TTC549 (cell line): ENCODE measurements at regions not wholly inside any gene's neighbourhood (a gene's known extent, or its start where the extent isn't known, plus 50 kb on each side); places are given as distances from the start of the nearest gene placed in this dataset.
"Not testable (repeated sequence)": the region's sequence is repeated elsewhere in the genome, so short reads cannot be mapped to it uniquely, and the experiment has no call there.

Experiments
- FAIRE-seq: peaks from 2 replicates; lab custom pipeline; 2012; peaks lifted over from hg19 to GRCh38; lab: Jason Lieb, UNC

DNA sequence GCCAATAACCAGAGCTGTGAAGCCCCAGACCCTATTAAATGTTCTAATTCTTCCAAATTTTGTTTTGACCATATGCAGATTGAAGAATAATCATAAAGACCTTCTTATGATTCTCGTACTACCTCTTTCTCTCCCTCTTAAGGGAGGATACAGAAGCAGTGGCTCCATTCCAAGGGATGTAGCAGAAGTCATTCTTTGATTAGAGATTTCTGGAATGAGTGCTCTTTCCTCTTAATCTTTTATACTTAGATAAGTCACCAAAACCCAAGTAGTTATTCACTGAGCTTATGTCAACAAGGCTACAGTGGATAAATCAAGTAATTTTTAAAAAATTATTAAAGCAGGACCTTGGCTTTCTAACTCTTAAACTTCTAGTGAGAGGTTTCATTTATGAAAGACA lies 266.0 kb upstream of the STXBP5 start:
- no peak for FAIRE-seq

DNA sequence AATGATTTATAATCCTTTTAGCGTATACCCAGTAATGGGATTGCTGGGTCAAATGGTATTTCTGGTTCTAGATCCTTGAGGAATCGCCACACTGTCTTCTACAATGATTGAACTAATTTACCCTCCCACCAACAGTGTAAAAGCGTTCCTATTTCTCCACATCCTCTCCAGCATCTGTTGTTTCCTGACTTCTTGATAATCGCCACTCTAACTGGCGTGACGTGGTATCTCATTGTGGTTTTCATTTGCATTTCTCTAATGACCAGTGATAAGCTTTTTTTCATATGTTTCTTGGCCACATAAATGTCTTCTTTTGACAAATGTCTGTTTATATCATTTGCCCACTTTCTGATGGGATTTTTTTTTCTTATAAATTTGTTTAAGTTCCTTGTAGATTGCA lies 264.8 kb upstream of the STXBP5 start:
- not testable (repeated sequence) for FAIRE-seq

DNA sequence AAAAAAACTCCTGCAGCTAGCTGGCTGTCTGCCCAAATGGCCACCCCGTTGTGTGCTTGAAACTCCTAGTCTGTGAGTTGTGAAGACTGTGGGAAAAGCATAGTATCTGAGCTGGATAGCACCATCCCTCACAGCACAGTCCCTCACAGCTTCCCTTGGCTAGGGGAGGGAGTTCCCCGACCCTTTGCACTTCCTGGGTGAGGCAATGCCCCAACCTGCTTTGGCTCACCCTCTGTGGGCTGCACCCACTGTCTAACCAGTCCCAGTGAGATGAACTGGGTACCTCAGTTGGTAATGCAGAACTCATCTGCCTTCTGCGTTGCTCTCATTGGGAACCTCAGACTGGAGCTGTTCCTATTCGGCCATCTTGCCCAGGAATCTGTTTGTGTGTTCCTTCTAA lies 260.6 kb upstream of the STXBP5 start:
- no peak for FAIRE-seq

DNA sequence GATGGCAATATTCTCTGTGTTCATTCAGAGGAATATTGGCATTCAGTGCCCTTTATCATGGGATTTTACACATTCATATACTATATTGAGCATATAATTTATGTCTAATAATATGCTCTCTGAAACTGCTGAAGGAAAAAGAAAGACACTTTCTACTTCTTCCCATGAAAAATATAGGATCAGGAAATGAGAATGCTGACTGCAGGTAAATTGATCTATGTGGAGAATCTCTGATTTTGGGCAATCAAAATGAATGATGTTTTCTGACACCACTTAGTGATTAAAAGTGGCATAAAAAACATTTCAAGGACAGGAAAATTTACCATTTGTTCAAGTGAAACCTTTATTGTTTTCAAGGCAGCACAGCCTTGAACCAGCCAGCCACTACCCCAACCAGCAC lies 260.1 kb upstream of the STXBP5 start:
- no peak for FAIRE-seq

DNA sequence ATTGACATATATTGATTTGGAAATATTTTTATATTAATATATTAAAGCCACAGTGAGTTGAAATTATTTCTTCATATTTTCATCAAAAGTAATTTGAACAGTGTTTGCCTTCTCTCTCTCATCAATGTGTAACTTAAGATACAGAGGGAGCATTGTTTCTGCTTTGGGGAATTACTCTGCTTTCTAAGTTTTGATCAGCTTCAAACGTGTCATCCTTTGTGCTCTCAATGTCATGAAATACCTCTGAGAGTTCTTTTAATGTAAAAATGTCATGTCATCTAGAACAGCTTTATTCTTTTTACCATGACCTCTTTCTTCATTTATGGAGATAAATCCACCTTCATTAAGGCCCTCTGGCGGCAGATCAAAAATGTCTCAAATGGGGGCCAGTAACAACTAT lies 259.4 kb upstream of the STXBP5 start:
- no peak for FAIRE-seq

DNA sequence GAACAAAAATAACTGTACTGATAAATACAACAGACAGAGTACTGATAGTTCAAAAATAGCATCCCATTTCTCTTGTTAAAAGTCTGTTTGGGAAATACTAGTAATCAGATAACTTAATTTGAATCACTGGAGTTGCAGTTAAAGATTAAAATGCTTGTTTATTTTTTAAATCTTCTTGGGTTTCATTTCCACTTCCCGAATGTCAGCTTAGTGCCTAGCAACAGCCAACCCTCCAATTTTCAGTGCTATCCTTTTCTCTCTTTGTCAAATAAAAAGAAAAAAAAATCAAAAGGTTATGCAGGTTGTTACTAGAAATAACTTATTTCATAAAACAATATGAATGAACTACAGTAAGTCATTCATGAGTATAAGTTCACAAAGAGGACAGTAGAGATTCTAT lies 257.7 kb upstream of the STXBP5 start:
- no peak for FAIRE-seq

DNA sequence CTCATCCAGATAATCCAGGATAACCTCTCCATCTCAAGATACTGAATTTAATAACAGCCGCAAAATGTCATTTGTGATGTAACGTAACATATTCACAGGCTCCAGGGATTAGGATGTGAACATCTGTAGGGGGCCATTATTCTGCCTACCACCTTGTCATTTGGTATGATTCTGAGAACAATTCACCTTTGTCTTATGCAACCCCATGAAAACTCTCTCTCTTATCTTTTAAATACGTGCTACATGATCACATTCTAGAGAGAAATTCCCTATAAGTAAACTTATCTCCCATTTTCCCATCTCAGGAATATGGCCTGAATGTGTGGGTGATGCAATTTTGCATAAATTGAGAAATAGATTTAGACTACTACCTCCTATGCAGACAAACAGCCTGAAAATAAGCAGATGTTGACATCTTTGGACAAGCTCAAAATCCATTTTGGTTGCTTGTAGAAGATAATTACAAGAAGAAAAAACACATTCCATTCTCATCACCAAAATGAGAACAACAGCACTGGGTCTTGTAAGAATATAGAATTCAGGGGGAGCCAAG lies 255.4 kb upstream of the STXBP5 start:
- no peak for FAIRE-seq

DNA sequence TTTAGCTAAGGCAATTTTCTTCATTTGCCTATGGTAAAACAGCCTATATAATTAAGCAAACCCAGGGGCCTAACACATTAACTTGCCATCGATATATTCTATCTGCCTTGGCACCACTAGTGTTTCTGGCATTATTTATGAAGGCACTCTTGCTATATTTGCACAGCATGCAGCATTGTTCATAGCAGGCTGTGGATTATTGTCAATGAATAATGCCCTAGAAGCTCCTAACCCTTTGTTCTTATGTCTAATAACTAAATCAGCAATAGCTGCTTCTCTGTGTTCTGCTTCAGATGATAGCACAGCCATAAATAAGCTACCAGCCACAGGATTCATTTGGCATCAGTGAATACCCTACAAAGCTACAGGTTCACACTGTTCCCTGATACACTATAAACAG lies 254.8 kb upstream of the STXBP5 start:
- no peak for FAIRE-seq

DNA sequence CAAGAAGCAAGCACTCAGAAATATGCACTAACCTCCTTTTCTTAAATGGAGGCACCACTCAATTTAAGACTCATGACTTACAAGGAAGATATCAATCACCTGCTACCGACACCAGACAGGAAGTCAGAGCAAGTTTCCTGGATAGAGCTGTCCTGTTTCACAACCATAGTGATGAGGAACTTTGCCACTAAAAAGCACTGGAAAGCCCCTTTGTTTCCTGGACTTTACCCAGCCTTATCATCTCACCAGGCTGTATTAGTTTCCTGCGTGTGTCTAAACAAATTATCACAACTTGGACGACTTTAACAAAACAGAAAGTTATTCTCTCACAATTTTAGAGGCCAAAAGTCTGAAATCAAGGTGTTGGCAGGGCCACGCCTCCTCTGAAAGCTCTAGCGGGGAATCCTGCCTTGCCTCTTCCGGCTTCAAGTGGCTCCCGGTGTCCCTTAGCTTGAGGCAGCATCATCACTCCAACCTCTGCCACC lies 253.8 kb upstream of the STXBP5 start:
- FAIRE-seq = no peak

DNA sequence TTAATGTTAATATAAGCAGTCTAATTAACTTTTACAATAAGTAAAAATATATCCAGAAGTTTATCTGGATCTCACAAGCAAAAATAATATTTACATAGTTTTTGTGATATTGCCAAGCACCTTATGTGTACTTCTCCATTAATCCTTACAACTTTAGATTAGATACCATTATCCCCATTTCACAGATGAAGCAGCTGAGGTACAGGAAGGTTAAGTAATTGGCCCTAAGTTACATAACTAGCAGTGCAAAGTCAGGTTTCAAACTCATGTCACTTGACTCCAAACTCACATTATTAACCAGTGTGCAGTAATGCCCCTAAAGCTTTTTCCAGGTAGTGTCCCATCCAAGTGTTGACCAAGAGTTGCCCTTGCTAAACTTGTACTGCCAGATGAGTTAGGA lies 248.6 kb upstream of the STXBP5 start:
- no peak for FAIRE-seq

DNA sequence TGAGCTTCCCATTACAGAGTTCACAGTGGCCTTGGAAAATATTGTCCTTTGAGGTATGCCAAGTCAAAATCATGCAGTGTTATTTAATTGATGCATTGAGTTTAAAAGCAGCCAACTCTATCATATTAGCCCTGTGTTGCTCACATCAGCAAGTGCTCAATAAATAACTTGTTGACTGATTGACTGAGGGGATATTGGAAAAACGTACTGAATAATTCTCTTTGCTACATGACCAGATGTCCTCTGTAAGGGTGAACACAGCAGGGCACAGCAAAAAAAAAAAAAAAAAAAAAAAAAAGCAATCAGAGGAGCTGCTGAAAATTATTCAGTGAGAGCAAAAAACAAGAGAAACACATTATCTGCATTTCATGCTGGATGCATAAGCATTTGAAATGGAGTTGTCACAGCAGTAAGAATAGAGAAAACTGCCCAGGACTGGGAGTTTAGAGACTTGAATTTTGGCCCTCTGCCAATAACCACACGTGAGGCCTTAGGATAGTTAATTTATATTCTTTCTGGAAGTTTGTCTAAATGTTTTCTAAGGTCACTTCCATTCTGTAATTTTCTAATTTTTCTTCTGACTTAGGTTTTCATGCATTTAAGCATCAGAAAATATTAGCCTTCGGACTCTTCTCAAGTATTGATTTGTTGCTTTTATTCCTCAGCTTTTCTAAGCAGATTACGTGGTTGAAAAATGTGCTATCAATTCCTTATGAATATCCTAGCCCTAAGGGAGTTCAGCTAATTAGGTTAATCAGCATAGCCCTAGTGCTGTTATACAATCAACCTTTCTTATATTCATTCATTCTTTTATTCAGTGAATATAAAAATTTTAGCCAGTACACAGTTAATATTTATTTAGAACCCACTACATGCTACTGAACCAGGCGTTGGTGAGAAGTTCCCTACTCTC lies 246.8 kb upstream of the STXBP5 start:
- no peak for FAIRE-seq

DNA sequence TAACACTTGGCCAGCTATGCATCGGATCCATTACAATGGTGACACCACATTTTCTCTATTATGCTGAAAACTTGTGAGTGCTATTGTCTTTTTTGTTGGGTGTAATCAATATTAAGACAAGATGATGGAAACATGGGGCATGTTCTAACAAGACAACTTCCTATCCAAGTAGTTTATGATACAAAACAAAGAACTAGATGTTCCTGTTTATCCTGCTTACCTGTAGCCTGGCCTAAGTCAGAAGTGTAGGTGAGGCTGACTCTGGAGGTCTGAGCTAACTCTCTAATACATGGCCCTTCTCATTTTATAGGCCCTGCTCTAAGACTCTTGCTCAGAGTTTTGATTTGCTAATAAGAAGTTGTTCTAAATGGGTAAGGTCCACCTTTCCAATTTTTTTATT lies 242.4 kb upstream of the STXBP5 start:
- FAIRE-seq = no peak

DNA sequence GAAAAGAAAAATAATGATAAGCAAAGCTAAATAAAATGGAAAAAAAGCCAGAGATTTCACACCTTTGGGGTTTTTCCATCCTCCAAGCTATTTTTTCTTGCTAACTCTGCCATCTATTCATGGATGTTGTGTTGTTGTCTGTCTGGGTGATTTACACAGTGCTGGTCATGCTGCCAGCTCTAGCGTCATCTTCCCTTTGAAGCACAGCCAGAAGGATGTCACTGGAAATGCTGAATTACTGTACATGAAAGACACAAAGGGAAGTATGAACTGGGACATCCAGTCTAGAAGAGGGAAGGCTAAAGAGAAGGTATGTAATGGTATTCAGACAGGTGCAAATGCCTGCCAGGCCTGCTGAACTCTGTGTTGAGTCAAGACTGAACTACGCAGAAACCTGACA lies 241.9 kb upstream of the STXBP5 start:
- no peak for FAIRE-seq

DNA sequence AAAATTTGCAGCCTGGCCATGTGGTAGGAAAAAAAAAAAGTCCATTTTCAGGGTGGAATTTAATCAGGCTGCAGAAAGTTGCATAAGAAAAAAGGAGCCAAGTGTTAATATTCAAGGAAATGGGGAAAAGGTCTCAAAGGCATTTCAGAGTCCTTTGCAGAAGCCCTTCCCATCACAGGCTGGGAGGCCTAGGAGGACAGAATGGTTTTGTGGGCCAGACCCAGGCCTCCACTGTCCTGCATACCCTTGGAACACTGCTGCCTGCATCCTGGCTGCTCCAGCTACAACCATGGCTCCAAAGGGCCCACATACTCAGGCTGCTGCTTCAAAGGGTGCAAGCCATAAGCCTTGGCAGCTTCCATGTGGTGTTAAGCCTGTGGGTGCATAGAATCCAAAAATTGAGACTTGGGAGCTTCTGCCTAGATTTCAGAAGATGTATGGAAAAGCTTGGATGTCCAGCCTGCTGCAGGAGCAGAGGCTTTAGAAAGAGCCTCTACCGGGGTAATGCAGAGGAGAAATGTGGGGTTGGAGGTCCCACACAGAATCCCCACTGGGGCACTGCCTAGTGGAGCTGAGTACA lies 239.0 kb upstream of the STXBP5 start:
- no peak for FAIRE-seq

DNA sequence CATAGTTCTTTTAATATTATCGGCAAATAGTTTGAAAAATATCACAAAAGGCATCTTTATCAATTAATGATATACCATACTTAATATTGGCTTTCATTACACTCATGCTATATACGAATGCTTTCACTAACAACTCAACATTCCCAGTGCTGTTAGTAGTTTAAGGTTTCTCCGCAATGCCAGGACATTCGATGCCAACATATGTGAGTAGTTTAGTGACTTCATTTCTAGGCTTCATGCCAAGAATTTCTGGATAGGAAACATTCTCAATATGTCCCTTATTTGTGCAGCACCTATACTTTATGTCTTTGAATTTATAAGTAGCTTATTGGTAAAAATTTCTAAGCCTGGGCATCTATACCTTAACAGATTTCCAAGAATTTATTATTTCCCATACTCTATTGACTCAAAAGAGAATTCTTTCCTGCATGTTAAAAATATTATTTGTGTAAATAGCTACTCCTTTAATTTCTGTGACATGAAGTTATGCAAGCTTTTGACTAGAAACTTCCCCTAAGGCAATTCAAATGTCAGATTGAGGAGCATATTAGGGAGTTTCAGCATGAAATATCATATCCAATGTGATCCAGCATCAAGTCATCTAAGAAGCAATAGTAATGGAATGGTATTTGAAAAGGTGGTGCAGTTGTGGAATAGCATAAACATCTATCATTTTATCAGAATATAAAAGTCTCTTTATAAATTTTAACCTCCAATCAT lies 236.0 kb upstream of the STXBP5 start:
- no peak for FAIRE-seq

DNA sequence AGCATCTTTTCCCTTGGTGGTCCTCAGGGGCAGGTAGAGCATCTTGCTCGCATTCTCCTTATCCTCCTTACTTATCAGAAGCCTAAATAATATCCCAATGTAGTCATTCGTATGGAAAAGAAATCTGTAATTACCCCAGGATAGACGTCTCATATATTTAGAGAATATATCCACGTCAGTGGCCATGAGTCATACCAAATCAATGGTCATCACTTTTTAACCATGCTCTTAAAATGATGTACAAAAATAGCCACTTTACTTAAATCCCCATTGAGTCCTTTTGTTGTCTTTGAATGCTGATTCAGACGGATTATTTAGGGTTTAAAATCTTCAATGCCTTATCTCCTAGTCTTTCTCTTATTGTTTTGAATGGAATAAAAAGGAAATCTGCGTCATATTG lies 231.7 kb upstream of the STXBP5 start:
- FAIRE-seq = no peak

DNA sequence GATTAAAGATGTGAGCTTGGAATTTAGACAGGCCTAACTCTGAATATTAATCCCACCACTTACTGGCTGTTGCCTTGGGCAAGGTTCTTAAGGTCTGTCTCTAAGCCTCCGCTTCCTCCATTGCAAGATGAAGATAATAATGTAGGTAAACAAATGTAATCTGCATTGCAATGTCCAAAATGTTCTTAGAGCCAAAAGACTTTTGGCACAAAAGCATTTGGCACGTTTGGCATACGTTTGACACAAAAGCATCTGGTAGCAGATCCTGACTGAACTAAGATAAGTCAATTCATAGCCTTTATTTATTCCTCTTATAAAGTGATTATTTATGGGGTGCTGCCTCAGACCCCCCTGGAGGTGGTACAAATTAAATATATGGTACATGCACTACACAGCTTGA lies 229.9 kb upstream of the STXBP5 start:
- FAIRE-seq = no peak

DNA sequence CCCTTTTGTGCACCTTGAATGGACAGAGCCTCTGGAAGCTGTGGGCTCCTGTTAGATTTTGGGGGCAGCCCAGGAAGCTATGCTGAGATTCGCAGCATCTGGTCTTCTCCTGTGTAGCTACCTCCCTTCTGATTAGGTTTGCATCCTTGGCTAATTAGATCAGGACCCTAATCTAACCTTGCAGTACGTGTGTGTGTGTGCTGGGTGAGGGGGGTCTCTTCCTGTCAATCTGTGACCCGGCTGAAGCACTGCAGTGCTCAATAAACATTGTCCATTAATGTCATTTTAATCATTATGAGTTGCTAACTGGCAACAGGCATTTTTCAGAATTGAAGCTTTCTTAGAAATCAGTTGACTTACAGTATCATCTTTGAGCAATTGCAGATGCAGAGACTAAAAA lies 229.1 kb upstream of the STXBP5 start:
- no peak for FAIRE-seq

DNA sequence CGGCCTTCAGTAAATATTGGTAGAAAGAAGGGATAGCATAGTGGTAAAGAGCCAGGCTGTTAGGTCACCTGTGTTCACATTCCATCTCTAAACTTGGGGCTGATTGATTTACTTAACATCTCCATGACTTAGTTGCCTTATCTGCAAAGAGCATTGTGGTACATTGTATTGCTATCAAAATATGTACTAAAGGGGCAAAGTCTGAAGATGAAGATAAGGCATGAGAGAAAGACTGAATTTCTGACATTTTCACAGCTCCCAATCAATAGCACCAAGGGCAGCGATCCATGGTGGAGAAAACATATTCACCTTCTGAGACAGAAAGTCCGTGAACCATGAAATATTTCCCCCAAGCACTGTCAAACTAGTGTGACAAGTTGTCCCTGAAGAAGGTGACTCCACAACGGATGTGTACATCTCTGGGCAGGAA lies 223.3 kb upstream of the STXBP5 start:
- FAIRE-seq = no peak

DNA sequence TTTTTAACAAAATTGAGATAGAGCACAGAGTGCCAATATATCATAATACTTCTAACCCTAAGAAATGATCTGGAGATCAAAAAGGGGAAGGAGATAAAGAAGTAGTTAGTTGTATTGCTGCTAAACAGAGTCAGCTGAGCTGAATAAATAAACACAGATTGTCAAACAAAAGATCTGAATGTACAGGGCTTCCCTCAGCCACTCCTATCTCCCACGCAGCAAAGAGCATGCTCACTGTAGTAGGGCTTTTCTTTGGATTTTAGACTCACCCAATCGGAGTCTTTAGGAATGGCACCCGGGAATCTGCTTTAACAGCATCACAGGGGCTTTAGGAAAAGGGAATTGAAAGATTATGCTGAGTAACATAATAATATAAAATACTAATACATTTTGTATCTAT lies 222.2 kb upstream of the STXBP5 start:
- FAIRE-seq = no peak

DNA sequence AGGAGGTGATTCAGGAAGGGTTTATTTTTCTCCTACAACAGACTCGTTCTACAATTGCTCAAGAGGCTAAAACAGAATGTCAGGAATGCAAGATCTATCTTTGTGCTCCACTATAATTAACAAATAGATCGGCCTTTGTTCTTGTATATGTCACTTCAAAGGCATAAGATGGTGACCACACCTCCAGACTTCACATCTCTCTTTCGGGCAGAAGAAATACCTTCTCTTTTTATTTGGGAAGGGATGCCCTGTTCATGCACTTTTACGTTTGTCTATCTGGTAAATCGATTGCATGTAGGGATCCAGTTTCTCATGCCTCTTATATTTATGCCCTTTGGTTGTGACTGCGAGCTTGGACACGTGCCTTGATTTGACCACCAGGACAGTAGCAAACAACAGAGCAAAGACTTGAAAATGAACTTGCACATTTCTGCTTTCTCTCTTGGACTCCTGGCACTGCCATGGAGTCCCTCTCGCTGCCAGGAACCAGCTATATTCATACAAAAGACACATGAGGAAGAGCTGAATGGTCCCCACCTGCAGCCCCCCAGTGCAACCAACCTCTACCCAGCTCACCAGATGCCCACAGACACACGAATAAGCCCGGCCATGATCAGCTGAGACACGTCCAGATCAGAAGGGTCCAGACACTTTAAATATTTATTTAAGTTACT lies 219.8 kb upstream of the STXBP5 start:
- FAIRE-seq = no peak

DNA sequence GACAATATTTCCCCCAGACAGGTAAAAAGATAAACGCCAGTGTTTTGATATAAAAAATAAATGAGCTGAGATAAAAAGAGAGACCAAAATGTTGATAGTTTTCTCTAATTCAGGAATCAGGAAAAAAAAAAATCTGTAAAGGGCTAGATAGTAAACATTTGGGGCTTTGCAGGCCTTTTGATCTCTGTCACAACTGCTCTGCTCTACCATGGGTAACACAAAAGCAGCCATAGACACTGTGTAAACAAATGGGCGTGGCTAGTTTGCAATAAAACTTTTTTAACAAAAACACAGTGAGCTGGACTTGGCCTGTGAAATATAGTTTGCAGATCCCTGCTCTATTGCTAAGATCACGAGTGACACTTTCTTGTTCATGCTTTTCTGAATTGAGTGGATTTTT lies 219.1 kb upstream of the STXBP5 start:
- FAIRE-seq = no peak
